ENCODE measurements at regions not wholly inside any gene's neighbourhood (a gene's known extent, or its start where the extent isn't known, plus 50 kb on each side); places are given as distances from the start of the nearest gene placed in this dataset.
"Not testable (repeated sequence)": the region's sequence is repeated elsewhere in the genome, so short reads cannot be mapped to it uniquely, and the experiment has no call there.

DNA sequence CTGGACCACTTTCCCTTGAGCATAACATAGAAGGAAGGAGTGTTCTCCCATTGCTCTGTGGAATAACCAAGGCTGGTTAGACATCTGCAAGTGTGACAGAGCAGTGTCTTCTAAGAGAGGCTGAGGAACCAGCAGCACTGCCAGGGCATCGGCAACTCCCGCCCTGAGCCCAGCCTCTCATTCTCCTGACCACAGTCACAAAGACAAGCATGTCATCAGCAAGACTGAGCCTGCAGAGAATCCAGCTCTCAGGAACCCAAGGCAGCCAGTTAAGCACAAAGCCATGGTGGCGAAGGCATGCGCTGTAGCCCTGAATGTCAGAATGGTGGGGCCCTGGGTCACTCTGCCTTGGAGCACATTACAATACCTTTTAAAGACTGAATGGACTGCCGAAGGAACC, 253.9 kb downstream of the AGTPBP1 start:
- no peak for DNase-seq (ENCODE audit: low spot score)

DNA sequence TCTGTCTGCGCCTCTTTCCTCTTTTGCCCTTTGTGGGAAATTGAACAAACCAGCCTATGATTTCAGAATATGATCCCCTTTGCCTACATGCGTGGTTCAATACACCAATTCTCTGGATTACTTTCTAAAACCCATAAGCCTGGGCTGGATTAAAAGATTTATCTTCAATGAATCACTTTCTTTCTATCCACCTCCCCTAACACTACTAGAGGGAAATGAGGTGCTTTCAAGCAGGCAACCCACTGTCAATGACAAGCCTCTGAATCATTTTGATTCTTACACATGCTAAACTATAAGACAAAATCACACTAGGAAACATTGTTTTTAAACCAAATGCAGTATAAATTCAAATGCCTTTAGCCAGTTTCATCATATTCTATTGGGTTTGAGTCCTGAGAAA, 257.5 kb downstream of the AGTPBP1 start:
- DNase-seq (ENCODE audit: low spot score) = no peak

DNA sequence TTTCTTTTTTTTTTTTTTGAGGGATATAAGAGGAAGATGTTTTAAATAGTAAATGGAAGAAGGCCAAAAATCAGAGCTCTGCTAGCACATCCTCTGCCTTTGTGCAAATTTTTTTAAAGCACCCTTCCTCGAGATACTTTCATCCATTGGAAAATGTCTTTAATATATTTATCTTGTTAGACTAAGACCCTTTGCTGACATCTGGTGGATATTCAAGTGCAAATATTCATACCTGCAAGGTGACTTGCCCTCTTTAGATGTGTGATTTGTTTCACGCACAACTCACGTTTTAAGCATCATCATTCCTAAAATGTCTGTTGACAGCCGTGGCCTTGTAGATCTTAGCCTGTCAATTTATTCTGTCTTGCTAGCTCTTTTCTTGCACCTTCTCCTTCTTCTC, 258.5 kb downstream of the AGTPBP1 start:
- no peak for DNase-seq (ENCODE audit: low spot score)

DNA sequence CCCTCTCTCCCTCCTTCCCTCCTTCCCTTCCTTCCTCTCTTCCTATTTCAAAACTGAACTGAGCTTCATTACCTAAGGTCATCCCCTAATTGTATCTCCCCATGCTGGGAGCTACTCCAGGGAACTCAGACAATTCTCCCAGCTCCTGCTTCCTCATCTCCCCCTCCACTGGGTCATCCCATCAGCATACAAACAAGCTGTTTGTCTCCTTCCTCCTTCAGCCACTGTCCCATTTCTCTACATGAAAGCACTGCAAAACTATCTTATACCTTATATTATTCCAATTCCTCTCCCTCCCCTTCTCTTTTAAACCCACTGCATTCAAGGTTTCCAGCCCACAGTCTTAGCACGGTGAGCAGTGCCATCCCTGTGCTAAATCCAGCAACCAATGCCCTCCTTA, 262.4 kb downstream of the AGTPBP1 start:
- no peak for DNase-seq (ENCODE audit: low spot score)

DNA sequence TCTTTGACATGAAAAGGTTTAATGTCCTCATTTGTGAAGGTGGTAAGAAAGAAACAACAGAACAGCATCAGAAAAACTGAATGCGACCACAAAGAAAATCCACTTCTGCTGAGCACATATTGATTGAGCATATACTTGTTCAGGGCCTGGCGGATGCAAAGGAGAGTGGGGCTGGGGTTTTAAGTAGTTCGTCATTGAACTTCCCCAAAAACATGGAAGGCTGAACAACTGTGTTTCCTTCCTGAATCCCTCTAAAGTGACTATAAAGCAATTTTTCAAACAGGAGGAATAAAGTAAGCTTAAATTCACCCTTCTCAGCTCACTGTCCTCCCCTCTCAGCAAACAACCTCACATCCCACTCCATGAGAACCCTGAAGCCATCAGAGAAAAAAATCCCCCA, 262.9 kb downstream of the AGTPBP1 start:
- DNase-seq (ENCODE audit: low spot score) = no peak

DNA sequence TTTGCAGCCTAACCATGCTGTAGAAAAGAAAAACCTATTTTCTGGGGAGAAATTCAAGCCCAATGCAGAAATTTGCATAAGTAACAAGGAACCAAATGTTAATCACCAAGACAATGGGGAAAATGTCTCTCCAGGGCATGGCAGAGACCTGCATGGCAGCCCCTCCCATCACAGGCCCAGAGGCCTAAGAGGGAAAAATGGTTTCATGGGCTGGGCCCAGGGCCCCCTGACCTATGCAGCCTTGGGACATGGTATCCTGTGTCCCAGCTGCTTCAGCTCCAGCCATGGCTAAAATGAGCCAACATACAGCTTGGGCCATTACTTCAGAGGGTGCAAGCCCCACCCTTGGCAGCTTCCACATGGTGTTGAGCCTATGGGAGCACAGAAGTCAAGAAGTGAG, 266.9 kb downstream of the AGTPBP1 start:
- not testable (repeated sequence) for DNase-seq (ENCODE audit: low spot score)

DNA sequence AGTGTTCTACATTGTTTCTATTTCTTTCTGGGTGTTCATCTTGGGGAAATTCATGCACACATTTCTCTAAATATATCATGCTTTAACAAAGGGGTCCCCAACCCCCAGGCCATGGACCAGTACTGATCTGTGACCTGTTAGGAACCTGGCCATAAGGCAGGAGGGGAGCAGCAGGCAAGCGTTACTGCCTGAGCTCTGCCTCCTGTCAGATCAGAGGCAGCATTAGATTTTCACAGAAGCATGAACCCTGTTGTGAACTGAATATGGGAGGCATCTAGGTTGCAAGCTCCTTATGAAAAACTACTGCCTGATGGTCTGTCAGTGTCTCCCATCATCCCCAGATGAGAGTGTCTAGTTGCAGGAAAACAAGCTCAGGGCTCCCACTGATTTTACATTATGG, 270.0 kb downstream of the AGTPBP1 start:
- no peak for DNase-seq (ENCODE audit: low spot score)

DNA sequence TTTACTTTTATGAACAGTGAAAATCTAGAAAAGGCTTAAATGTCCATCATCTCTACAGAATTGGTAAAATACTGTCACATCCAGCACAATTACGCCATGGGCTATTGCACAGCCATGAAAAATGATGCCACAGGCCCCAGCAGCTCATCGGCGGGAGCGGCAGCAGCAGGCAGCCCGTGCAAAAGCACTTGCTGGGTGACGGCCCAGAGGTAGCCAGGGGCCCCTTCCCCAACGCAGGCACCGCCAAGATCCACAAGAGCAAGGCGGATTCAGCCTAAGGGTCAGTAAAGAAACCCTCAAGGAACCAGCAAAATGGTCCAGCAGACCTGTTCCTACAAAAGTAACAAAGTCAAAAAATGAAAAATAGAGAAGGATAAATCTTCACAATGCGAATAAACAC, 272.7 kb downstream of the AGTPBP1 start:
- DNase-seq (ENCODE audit: low spot score) = no peak

DNA sequence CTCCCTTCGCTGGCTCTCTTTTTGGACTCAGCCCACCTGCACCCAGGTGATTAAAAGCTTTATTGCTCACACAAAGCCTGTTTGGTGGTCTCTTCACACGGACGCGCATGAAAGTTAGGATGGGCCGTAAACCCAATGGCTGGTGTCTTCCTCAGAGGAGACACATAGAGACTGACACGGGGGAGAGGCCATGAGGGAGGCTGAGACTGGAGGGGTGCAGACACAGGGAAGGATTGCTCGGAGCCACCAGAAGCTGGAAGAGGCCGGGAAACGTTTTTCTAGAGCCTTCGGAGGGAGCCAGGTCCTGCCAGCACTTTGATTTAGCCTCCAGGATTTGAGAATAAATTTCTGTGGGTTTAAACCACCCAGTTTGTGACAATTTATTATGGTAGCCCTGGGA, 274.9 kb downstream of the AGTPBP1 start:
- DNase-seq (ENCODE audit: low spot score) = no peak

DNA sequence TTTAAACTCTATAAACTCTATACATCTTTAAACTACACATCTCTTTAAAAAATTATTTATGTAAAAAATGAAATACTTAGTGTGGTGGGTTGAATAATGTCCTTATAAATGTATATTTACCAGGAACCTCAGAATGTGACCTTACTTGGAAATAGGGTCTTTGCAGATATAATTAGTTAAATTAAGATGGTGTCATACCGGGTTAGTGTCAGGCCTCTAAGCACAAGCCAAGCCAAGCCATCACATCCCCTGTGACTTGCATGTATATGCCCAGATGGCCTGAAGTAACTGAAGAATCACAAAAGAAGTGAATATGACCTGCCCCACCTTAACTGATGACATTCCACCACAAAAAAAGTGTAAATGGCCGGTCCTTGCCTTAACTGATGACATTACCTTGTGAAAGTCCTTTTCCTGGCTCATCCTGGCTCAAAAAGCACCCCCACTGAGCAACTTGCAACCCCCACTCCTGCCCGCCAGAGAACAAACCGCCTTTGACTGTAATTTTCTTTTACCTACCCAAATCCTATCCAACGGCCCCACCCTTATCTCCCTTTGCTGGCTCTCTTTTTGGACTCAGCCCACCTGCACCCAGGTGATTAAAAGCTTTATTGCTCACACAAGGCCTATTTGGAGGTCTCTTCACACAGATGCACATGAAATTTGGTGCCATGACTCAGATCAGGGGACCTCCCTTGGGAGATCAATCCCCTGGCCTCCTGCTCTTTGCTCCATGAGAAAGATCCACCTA, 283.5 kb downstream of the AGTPBP1 start:
- not testable (repeated sequence) for DNase-seq (ENCODE audit: low spot score)

DNA sequence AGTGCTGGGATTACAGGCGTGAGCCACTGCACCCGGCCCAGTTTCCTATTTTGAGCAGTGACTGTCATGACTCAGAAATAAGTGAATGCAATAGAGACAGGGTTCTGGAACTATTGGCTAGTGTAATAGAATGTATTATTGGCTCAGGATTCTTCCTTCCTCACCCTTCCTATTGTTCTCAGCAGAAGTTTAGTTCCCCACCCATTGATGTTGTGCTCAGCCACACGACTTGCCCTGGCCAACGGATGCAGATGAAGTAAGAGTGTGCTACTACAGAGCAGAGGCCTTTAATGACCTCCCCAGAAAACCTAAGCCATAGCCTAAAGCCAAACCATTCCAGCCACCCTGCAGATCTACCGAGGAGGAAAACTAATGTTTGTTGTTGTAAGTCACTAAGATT, 287.9 kb downstream of the AGTPBP1 start:
- no peak for DNase-seq (ENCODE audit: low spot score)

DNA sequence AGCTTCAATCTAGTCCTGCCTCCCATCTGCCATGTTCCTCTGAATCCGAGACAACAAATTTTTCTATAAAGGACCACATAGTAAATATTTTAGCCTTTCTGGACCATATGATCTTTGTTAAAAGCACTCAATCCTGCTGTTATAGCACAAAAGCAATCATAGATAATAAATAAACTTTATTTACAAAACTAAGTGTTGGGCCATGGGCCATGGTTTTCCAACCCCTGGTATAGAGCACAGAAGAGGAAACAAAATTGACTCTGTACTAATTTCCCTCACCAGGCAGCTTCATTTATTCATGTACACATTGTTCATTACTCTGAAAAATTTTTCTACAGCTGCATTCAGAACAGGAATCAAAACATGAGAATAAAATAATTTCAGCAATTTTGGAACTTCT, 288.9 kb downstream of the AGTPBP1 start:
- no peak for DNase-seq (ENCODE audit: low spot score)

DNA sequence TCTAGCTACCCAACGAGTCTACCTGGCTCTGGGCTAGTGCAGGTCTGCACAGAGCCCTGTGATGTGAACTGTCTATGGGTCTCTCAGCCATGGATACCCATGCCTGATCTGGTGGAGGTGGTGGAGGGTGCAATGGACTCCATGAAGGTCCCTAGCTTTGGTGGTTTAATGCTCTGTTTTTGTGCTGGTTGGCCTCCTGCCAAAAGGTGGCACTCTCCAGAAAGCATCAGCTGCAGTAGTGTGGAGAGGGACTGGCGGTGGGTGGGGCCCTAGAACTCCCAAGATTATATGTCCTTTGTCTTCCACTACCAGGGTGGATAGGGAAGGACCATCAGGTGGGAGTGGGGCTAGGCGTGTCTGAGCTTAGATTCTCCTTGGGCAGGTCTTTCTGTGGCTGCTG, 290.1 kb downstream of the AGTPBP1 start:
- DNase-seq (ENCODE audit: low spot score) = no peak

DNA sequence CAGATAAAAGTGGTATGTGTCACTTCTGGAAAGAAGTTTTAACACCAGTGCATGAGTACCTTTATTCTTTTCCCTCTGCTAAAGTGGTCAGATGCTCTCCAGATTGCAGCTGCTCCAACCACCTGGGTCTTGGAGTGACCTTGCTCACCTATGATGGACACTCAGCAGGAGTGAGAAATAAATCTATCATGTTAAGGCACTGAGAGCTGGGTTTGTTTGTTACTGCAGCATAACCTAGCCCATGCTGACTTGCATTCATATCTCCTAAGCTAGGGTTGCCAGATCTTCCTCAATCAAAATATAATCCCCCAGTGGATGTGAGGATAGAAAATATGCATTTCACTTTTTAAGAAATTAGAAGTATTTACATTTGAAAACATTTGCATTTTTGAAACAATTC, 295.9 kb downstream of the AGTPBP1 start:
- DNase-seq (ENCODE audit: low spot score) = no peak

DNA sequence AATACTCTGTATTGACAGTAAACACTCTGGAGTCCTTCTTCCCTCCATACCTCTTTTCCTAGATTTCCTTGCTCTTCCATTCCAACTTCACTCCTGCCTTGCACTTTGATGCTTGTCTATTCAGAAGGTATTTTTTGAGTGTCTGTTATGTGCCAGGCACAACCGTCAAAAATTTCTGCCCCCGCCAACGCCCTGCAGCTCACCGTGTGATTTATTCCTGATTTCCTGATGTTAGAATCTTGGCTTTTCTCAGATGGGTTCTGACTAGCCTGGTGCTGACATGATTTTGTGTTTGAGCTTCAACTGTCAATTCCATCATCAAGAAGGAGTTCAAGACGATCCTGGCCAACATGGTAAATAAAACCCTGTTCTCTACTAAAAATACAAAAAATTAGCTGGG, 297.5 kb downstream of the AGTPBP1 start:
- no peak for DNase-seq (ENCODE audit: low spot score)

DNA sequence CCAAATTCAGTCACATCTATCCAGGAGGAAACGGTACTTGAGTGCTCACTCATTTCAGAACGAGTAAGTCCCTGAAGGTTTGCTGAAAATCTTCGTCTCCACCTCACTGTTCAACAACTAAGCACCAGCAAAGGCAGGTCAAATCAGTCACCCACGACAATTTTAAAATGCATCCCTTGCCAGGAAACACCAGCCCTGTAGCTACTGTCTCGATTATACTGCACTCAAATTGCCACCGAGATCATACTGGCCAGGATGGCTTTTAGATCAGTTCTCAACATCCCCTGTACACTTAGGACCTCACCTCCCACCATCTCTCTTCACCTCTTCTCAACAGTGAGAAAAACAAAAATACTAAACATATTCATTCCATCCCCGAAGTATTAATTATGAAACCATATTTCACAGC, 298.6 kb downstream of the AGTPBP1 start:
- DNase-seq (ENCODE audit: low spot score) = no peak

DNA sequence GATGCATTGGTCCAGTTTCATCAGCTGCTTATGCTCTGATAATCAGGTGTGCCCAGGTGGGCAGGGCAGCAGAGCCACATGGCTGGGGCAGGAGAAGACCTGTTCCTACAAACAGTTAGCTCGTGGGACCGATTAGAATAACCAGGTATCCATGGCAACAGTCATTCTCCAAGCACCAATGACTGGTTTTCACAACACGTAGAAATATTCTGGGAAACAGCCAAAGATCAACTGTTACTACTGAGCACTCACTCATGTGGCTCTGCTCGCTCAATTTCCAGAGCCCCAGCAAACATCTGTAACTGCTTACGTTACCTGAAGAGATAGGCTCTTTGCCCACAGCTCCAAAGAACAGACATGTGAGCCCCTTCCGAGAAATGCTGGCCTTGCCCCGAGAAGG, 302.0 kb downstream of the AGTPBP1 start:
- no peak for DNase-seq (ENCODE audit: low spot score)

DNA sequence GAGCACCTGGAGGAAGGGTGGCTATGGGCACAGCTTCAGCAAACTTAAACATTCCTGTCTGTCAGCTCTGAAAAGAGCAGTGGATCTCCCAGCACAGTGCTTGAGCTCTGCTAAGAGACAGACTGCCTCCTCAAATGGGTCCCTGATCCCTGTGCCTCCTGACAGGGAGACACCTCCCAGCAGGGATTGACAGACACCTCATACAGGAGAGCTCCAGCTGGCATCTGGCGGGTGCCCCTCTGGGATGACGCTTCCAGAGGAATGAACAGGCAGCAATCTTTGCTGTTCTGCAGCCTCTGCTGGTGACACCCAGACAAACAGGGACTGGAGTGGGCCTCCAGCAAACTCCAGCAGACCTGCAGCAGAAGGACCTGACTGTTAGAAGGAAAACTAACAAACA, 307.8 kb downstream of the AGTPBP1 start:
- DNase-seq (ENCODE audit: low spot score) = not testable (repeated sequence)

DNA sequence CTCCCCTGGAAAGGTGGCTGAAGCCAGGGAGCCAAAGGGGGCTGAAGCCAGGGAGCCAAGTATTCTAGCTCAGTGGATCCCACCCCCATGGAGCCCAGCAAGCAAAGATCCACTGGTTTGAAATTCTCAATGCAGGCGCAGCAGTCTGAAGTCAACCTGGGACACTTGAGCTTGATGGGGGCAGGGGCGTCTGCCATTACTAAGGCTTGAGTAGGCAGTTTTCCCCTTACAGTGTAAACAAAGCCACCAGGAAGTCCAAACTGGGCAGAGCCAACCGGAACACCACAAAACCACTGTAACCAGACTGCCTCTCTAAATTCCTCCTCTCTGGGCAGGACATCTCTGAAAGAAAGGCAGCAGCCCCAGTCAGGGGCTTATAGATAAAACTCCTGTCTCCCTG, 308.2 kb downstream of the AGTPBP1 start:
- DNase-seq (ENCODE audit: low spot score) = not testable (repeated sequence)

DNA sequence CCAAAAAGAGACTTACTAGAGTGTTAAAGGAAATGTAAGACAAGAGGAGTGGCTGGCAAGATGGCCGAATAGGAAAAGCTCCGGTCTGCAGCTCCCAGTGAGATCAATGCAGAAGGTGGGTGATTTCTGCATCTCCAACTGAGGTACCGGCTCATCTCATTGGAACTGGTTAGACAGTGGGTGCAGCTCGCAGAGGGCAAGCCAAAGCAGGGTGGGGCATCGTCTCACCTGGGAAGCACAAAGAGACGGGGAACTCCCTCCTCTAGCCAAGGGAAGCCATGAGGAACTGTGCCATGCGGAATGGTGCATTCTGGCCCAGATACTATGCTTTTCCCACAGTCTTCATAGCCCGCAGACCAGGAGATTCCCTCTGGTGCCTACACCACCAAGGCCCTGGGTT, 308.7 kb downstream of the AGTPBP1 start:
- DNase-seq (ENCODE audit: low spot score) = no peak

DNA sequence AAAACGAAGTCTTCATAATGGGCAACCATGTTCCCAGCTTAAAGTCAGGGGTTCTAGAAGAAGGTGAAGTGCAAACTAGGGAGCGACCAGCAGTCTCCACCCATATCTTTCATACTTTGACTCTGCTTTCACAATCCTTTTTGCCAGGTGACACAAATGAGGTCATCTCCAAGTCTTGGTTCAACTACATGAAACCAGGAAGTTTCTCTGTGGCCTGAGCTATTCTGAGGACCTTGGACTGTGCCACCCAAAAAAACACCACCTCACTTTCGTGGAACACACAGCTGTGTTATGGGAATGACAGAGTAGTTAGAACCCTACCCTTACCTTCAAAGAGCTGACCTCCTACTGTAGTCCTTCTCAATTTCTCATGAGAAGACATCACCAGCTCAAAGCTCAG, 309.2 kb downstream of the AGTPBP1 start:
- no peak for DNase-seq (ENCODE audit: low spot score)

DNA sequence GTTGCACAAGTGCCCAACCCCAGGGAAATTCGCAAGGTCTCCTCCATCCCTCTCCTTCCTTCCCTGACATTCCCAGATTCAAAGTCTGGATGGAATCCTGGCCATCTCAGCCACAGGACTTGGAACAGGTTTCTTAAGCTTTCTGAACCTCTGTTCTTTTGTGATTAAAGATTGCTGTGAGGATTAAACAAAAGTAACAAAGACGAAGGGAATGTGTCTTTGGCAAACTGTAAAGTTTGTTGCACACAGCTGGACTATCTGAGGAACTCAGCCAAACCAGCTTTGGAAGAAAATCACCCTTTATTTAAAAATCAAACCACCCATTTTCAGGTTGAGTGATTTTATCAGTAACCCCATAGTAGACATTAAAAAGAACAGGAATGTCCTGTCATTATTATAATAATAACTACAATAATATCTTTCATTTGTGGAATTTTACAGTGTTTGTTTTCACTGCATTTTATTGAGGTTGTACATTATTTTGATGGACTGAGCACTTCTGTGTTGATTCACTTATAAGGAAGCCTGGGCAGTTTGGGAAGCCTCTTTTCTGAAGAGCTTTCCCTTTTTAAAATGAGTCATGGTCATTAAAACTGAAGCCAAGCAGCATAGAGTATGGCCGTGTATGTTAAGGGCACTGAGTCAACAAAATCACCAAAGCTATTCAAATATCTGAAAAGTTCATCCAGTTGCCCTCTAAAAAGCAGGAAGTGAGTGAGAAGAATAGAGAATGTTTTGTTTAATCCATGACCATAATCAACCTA, 310.2 kb downstream of the AGTPBP1 start:
- no peak for DNase-seq (ENCODE audit: low spot score)

DNA sequence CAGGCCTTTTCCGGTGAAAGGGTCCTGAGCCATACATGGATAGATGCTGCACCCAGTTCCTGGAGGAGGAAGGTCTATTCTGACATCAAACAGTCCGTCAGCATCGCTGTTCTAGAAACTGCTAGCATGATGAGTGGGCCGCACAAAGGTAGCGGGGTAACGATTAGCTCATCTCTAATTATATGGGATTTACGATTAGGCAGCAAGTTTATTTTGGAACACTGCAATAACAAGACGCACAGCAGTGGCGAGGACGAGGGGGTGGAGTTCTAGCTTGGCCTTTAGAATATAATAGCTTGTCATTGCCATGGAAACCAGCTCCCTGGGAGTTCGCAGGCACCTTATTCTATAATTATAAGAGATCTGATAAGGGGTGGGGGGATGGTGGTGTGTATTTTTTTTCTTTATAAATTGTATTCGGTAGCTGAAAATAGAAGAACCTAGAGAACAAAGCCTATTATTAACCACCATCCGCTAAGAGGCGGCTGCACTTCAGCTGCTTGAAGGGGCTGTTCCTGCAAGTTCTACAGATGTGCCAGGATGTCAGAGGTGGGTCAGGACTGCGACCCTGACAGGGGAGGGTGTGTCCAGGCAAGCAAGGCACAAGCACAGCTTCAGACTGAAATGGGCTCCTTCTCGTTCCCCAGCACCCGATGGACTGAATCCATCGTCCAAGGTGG, 311.0 kb downstream of the AGTPBP1 start:
- DNase-seq (ENCODE audit: low spot score) = no peak

Data from mucosa of gallbladder (tissue), 1 donor.